ENCODE measurements at regions not wholly inside any gene's neighbourhood (a gene's known extent, or its start where the extent isn't known, plus 50 kb on each side); places are given as distances from the start of the nearest gene placed in this dataset.

- no peak for FAIRE-seq
These were observed 174.5 kb upstream of the POU3F1 start for GRCh38 chr1:38221006-38221649.

GRCh38 chr1:38217316-38217715 is 170.7 kb upstream of the POU3F1 start:
- FAIRE-seq (no peak), DNase-seq (ENCODE audit: low spot score in 2 of 2) (no peak)

More at GRCh38 chr1:38221006-38221649, 174.5 kb upstream of the POU3F1 start:
- no peak for DNase-seq (ENCODE audit: low spot score in 2 of 2)

GRCh38 chr1:38213646-38214434 is 167.2 kb upstream of the POU3F1 start:
- no peak for FAIRE-seq
- no peak for DNase-seq (ENCODE audit: low spot score in 2 of 2)

- FAIRE-seq (no peak), DNase-seq (ENCODE audit: low spot score in 2 of 2) (no peak)
These were observed 164.2 kb upstream of the POU3F1 start for GRCh38 chr1:38210895-38211177.

- DNase-seq (ENCODE audit: low spot score in 2 of 2) (no peak), FAIRE-seq (no peak)
These were observed 163.7 kb upstream of the POU3F1 start for GRCh38 chr1:38210021-38210894.

- DNase-seq (ENCODE audit: low spot score in 2 of 2), result no peak
- no peak for FAIRE-seq
These were observed 162.4 kb upstream of the POU3F1 start for GRCh38 chr1:38208716-38209632.

- no peak for FAIRE-seq
- no peak for DNase-seq (ENCODE audit: low spot score in 2 of 2)
These were observed 161.3 kb upstream of the POU3F1 start for GRCh38 chr1:38207906-38208305.

- DNase-seq (ENCODE audit: low spot score in 2 of 2), result no peak
- FAIRE-seq, result no peak
These were observed 160.7 kb upstream of the POU3F1 start for GRCh38 chr1:38207275-38207674.

- no peak for FAIRE-seq
- DNase-seq (ENCODE audit: low spot score in 2 of 2), result no peak
These were observed 158.1 kb upstream of the POU3F1 start for GRCh38 chr1:38204698-38205097.

- DNase-seq (ENCODE audit: low spot score in 2 of 2), result no peak
- no peak for FAIRE-seq
These were observed 156.8 kb upstream of the POU3F1 start for GRCh38 chr1:38203441-38203840.

GRCh38 chr1:38201431-38201830 is 154.8 kb upstream of the POU3F1 start:
- FAIRE-seq (no peak), DNase-seq (ENCODE audit: low spot score in 2 of 2) (no peak)

GRCh38 chr1:38198621-38199020 is 152.0 kb upstream of the POU3F1 start:
- FAIRE-seq (no peak), DNase-seq (ENCODE audit: low spot score in 2 of 2) (no peak)

GRCh38 chr1:38198099-38198498 is 151.5 kb upstream of the POU3F1 start:
- no peak for FAIRE-seq

GRCh38 chr1:38197312-38198061 is 150.9 kb upstream of the POU3F1 start:
- no peak for FAIRE-seq
- DNase-seq (ENCODE audit: low spot score in 2 of 2), result no peak

More at GRCh38 chr1:38198099-38198498, 151.5 kb upstream of the POU3F1 start:
- no peak for DNase-seq (ENCODE audit: low spot score in 2 of 2)

GRCh38 chr1:38194472-38194871 is 147.9 kb upstream of the POU3F1 start:
- no peak for FAIRE-seq
- DNase-seq (ENCODE audit: low spot score in 2 of 2), result no peak

- no peak for FAIRE-seq
- no peak for DNase-seq (ENCODE audit: low spot score in 2 of 2)
These were observed 146.4 kb upstream of the POU3F1 start for GRCh38 chr1:38193040-38193439.

GRCh38 chr1:38191461-38191860 is 144.9 kb upstream of the POU3F1 start:
- no peak for DNase-seq (ENCODE audit: low spot score in 2 of 2)
- no peak for FAIRE-seq

- FAIRE-seq, result no peak
- no peak for DNase-seq (ENCODE audit: low spot score in 2 of 2)
These were observed 144.4 kb upstream of the POU3F1 start for GRCh38 chr1:38190983-38191382.

GRCh38 chr1:38187552-38187951 is 141.0 kb upstream of the POU3F1 start:
- no peak for FAIRE-seq
- no peak for DNase-seq (ENCODE audit: low spot score in 2 of 2)

GRCh38 chr1:38186566-38186965 is 140.0 kb upstream of the POU3F1 start:
- no peak for DNase-seq (ENCODE audit: low spot score in 2 of 2)
- no peak for FAIRE-seq
